ENCODE measurements at regions not wholly inside any gene's neighbourhood (a gene's known extent, or its start where the extent isn't known, plus 50 kb on each side); places are given as distances from the start of the nearest gene placed in this dataset.
"Not testable (repeated sequence)": the region's sequence is repeated elsewhere in the genome, so short reads cannot be mapped to it uniquely, and the experiment has no call there.

DNA sequence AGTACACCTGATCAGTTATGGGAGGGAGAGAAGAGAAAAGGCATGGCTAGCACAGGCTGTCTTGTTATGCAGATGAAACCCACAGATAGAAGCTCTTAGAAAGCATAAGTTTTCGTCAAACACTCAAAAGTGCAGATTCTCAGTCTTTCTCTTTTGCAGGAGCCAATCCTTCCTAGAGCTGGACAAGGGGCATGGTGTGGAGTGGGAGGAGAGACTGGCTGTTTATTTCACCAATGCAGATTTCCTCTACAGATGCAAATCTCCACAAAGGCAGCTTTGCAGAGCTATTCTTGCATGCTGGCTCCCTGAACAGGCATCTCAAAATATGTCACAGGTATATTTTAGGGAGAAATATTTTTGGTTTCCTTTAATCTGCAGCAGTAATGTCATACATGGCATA, 1400.7 kb downstream of the CDH8 start:
- ChIA-PET CTCF (no interaction called here), POLR2A (no interaction called here)
- no peaks in the 10 kb centered on the region for H3K4me1 ChIP-seq (ENCODE audit: control extremely low read depth in 1 of 4, control insufficient read depth in 4 of 4, insufficient read depth in 4 of 4, low read length in 3 of 4)
- no peak for DNase-seq
- H3K27me3 ChIP-seq (replicated peaks in 2 of 5; ENCODE audit: control insufficient read depth in 4 of 5, insufficient read depth in 5 of 5, low read length in 4 of 5), result no peaks in the 10 kb centered on the region
- no peaks in the 10 kb centered on the region for H3K36me3 ChIP-seq (ENCODE audit: control insufficient read depth in 4 of 4, insufficient read depth in 4 of 4, low read length in 3 of 4)
- no peak overlapping the region for H3K27ac ChIP-seq (ENCODE audit: insufficient read depth in 1 of 2, low read depth in 1 of 2, low read length in 2 of 2, poor library complexity in 1 of 2, severe bottlenecking in 2 of 2)
- H3K9me3 ChIP-seq (ENCODE audit: control extremely low read depth in 1 of 5, control insufficient read depth in 4 of 5, insufficient read depth in 2 of 5, low read depth in 1 of 5, low read length in 4 of 5), result peaks cover 0 to 4% (median 0%) of the 10 kb centered on the region in 5 experiments
- H3K4me3 ChIP-seq (ENCODE audit: control insufficient read depth in 1 of 7, extremely low read depth in 1 of 7, insufficient read depth in 4 of 7, low read depth in 2 of 7, low read length in 6 of 7), result no peak overlapping the region
- no CpG with 5 or more reads among the region's 1 CpG for WGBS (ENCODE audit: insufficient coverage)

GRCh38 chr16:60611844-60612243, 1424.4 kb downstream of the CDH8 start:
- CTCF ChIA-PET, result no interaction called here
- Histone ChIP-seq H3K4me3 (ENCODE audit: control insufficient read depth in 1 of 7, extremely low read depth in 1 of 7, insufficient read depth in 4 of 7, low read depth in 2 of 7, low read length in 6 of 7) (no peak overlapping the region), H3K27me3 (replicated peaks in 2 of 5; ENCODE audit: control insufficient read depth in 4 of 5, insufficient read depth in 5 of 5, low read length in 4 of 5) (no peaks in the 10 kb centered on the region), H3K27ac (ENCODE audit: insufficient read depth in 1 of 2, low read depth in 1 of 2, low read length in 2 of 2, poor library complexity in 1 of 2, severe bottlenecking in 2 of 2) (no peak overlapping the region), H3K4me1 (ENCODE audit: control extremely low read depth in 1 of 4, control insufficient read depth in 4 of 4, insufficient read depth in 4 of 4, low read length in 3 of 4) (no peaks in the 10 kb centered on the region), H3K36me3 (ENCODE audit: control insufficient read depth in 4 of 4, insufficient read depth in 4 of 4, low read length in 3 of 4) (no peaks in the 10 kb centered on the region), H3K9me3 (ENCODE audit: control extremely low read depth in 1 of 5, control insufficient read depth in 4 of 5, insufficient read depth in 2 of 5, low read depth in 1 of 5, low read length in 4 of 5) (no peaks in the 10 kb centered on the region)
- no peak for DNase-seq
- POLR2A ChIA-PET, result no interaction called here

GRCh38 chr16:60608971-60609370, 1427.3 kb downstream of the CDH8 start:
- H3K9me3 ChIP-seq (ENCODE audit: control extremely low read depth in 1 of 5, control insufficient read depth in 4 of 5, insufficient read depth in 2 of 5, low read depth in 1 of 5, low read length in 4 of 5), result no peaks in the 10 kb centered on the region
- no peaks in the 10 kb centered on the region for H3K27me3 ChIP-seq (replicated peaks in 2 of 5; ENCODE audit: control insufficient read depth in 4 of 5, insufficient read depth in 5 of 5, low read length in 4 of 5)
- no peaks in the 10 kb centered on the region for H3K36me3 ChIP-seq (ENCODE audit: control insufficient read depth in 4 of 4, insufficient read depth in 4 of 4, low read length in 3 of 4)
- H3K4me3 ChIP-seq (ENCODE audit: control insufficient read depth in 1 of 7, extremely low read depth in 1 of 7, insufficient read depth in 4 of 7, low read depth in 2 of 7, low read length in 6 of 7), result no peak overlapping the region
- WGBS (ENCODE audit: insufficient coverage), result no CpG with 5 or more reads among the region's 2 CpGs
- DNase-seq, result no peak
- ChIA-PET CTCF (no interaction called here), POLR2A (no interaction called here)
- no peak overlapping the region for H3K27ac ChIP-seq (ENCODE audit: insufficient read depth in 1 of 2, low read depth in 1 of 2, low read length in 2 of 2, poor library complexity in 1 of 2, severe bottlenecking in 2 of 2)
- no peaks in the 10 kb centered on the region for H3K4me1 ChIP-seq (ENCODE audit: control extremely low read depth in 1 of 4, control insufficient read depth in 4 of 4, insufficient read depth in 4 of 4, low read length in 3 of 4)

DNA sequence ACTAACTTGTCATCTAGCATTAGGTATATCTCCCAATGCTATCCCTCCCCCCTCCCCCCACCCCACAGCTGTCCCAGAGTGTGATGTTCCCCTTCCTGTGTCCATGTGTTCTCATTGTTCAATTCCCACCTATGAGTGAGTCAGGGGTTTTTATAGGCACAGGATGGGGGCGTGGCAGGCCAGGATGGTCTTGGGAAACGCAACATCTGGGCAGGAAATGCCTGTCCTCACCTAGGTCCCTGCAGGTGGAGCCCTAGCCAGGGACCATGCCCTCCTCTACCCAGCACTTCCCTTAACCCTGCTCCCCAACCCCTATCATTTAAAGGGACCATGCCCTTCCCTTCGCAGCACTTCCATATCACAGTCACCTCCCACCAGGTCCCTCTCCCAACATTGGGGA, 1430.6 kb downstream of the CDH8 start:
- POLR2A ChIA-PET; H3K4me3 ChIP-seq (ENCODE audit: control insufficient read depth in 1 of 7, extremely low read depth in 1 of 7, insufficient read depth in 4 of 7, low read depth in 2 of 7, low read length in 6 of 7); H3K9me3 ChIP-seq (ENCODE audit: control extremely low read depth in 1 of 5, control insufficient read depth in 4 of 5, insufficient read depth in 2 of 5, low read depth in 1 of 5, low read length in 4 of 5); CTCF ChIA-PET; H3K36me3 ChIP-seq (ENCODE audit: control insufficient read depth in 4 of 4, insufficient read depth in 4 of 4, low read length in 3 of 4); H3K4me1 ChIP-seq (ENCODE audit: control extremely low read depth in 1 of 4, control insufficient read depth in 4 of 4, insufficient read depth in 4 of 4, low read length in 3 of 4); H3K27me3 ChIP-seq (replicated peaks in 2 of 5; ENCODE audit: control insufficient read depth in 4 of 5, insufficient read depth in 5 of 5, low read length in 4 of 5); H3K27ac ChIP-seq (ENCODE audit: insufficient read depth in 1 of 2, low read depth in 1 of 2, low read length in 2 of 2, poor library complexity in 1 of 2, severe bottlenecking in 2 of 2); DNase-seq: not testable (repeated sequence)
- 71% methylated on average over 1 of the region's 3 CpGs for WGBS (ENCODE audit: insufficient coverage)

DNA sequence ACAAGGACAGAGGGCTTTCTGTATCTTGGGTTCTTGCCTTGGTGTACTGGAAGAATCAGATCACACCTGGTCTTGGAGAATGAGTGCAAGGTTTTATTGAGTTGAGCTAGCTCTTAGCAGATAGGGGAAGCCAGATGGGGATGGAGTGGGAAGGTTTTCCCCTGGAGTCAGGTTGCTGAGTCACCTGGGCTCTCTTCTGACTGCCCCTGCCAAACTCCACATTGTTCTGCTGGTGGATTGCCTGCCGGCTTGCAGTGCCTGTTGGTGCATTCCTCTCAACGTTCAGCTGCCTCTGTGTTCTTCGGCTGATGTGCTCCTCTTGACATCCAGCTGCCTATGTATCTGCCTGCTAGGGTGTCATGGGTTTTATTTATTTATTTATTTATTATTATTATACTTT, 1431.1 kb downstream of the CDH8 start:
- no peaks in the 10 kb centered on the region for H3K4me1 ChIP-seq (ENCODE audit: control extremely low read depth in 1 of 4, control insufficient read depth in 4 of 4, insufficient read depth in 4 of 4, low read length in 3 of 4)
- H3K9me3 ChIP-seq (ENCODE audit: control extremely low read depth in 1 of 5, control insufficient read depth in 4 of 5, insufficient read depth in 2 of 5, low read depth in 1 of 5, low read length in 4 of 5), result no peaks in the 10 kb centered on the region
- DNase-seq, result no peak
- WGBS (ENCODE audit: insufficient coverage), result 83% methylated on average over 2 of the region's 3 CpGs
- CTCF ChIA-PET, result no interaction called here
- no peak overlapping the region for H3K4me3 ChIP-seq (ENCODE audit: control insufficient read depth in 1 of 7, extremely low read depth in 1 of 7, insufficient read depth in 4 of 7, low read depth in 2 of 7, low read length in 6 of 7)
- POLR2A ChIA-PET, result no interaction called here
- H3K27me3 ChIP-seq (replicated peaks in 2 of 5; ENCODE audit: control insufficient read depth in 4 of 5, insufficient read depth in 5 of 5, low read length in 4 of 5), result no peaks in the 10 kb centered on the region
- no peak overlapping the region for H3K27ac ChIP-seq (ENCODE audit: insufficient read depth in 1 of 2, low read depth in 1 of 2, low read length in 2 of 2, poor library complexity in 1 of 2, severe bottlenecking in 2 of 2)
- H3K36me3 ChIP-seq (ENCODE audit: control insufficient read depth in 4 of 4, insufficient read depth in 4 of 4, low read length in 3 of 4), result no peaks in the 10 kb centered on the region

- no peaks in the 10 kb centered on the region for H3K9me3 ChIP-seq (ENCODE audit: control extremely low read depth in 1 of 5, control insufficient read depth in 4 of 5, insufficient read depth in 2 of 5, low read depth in 1 of 5, low read length in 4 of 5)
- POLR2A ChIA-PET, result no interaction called here
Measured at GRCh38 chr16:60586493-60586892, 1449.7 kb downstream of the CDH8 start.

GRCh38 chr16:60582528-60582927, 1453.7 kb downstream of the CDH8 start:
- H3K4me3 ChIP-seq (ENCODE audit: control insufficient read depth in 1 of 7, extremely low read depth in 1 of 7, insufficient read depth in 4 of 7, low read depth in 2 of 7, low read length in 6 of 7), result no peak overlapping the region
- WGBS (ENCODE audit: insufficient coverage), result 88% methylated on average over 4 of the region's 4 CpGs
- H3K36me3 ChIP-seq (ENCODE audit: control insufficient read depth in 4 of 4, insufficient read depth in 4 of 4, low read length in 3 of 4), result no peaks in the 10 kb centered on the region
- no peak for DNase-seq
- ChIA-PET POLR2A (no interaction called here), CTCF (no interaction called here)
- H3K9me3 ChIP-seq (ENCODE audit: control extremely low read depth in 1 of 5, control insufficient read depth in 4 of 5, insufficient read depth in 2 of 5, low read depth in 1 of 5, low read length in 4 of 5), result no peaks in the 10 kb centered on the region
- no peaks in the 10 kb centered on the region for H3K4me1 ChIP-seq (ENCODE audit: control extremely low read depth in 1 of 4, control insufficient read depth in 4 of 4, insufficient read depth in 4 of 4, low read length in 3 of 4)
- H3K27me3 ChIP-seq (replicated peaks in 2 of 5; ENCODE audit: control insufficient read depth in 4 of 5, insufficient read depth in 5 of 5, low read length in 4 of 5), result no peaks in the 10 kb centered on the region
- H3K27ac ChIP-seq (ENCODE audit: insufficient read depth in 1 of 2, low read depth in 1 of 2, low read length in 2 of 2, poor library complexity in 1 of 2, severe bottlenecking in 2 of 2), result no peak overlapping the region

More at GRCh38 chr16:60586493-60586892, 1449.7 kb downstream of the CDH8 start:
- CTCF ChIA-PET, result no interaction called here
- H3K27ac ChIP-seq (ENCODE audit: insufficient read depth in 1 of 2, low read depth in 1 of 2, low read length in 2 of 2, poor library complexity in 1 of 2, severe bottlenecking in 2 of 2), result no peak overlapping the region
- no peaks in the 10 kb centered on the region for H3K4me1 ChIP-seq (ENCODE audit: control extremely low read depth in 1 of 4, control insufficient read depth in 4 of 4, insufficient read depth in 4 of 4, low read length in 3 of 4)
- peak in 1 of 3 donors; percentile 12 for DNase-seq
- no peaks in the 10 kb centered on the region for H3K36me3 ChIP-seq (ENCODE audit: control insufficient read depth in 4 of 4, insufficient read depth in 4 of 4, low read length in 3 of 4)
- H3K4me3 ChIP-seq (ENCODE audit: control insufficient read depth in 1 of 7, extremely low read depth in 1 of 7, insufficient read depth in 4 of 7, low read depth in 2 of 7, low read length in 6 of 7), result no peak overlapping the region
- no peaks in the 10 kb centered on the region for H3K27me3 ChIP-seq (replicated peaks in 2 of 5; ENCODE audit: control insufficient read depth in 4 of 5, insufficient read depth in 5 of 5, low read length in 4 of 5)
- no CpG with 5 or more reads among the region's 2 CpGs for WGBS (ENCODE audit: insufficient coverage)

DNA sequence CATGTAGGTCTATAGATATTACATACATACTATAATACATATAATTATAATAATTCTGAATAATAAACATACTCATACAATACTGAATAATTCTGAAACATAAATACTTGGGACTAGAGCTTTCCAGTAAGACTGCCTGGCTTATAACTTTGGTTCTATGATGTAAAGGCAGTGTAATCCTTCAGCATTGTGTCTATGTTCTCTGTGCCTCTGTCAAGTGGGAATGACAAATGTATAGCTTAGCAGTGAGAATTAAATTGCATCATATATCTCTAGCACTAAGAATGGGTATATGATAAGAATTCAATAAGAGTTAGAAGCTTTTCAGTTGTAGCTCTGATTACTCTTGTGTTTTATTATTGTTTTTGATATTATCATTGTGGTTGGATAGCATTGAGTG, 1469.3 kb downstream of the CDH8 start:
- Histone ChIP-seq H3K9me3 (ENCODE audit: control extremely low read depth in 1 of 5, control insufficient read depth in 4 of 5, insufficient read depth in 2 of 5, low read depth in 1 of 5, low read length in 4 of 5) (no peaks in the 10 kb centered on the region), H3K4me3 (ENCODE audit: control insufficient read depth in 1 of 7, extremely low read depth in 1 of 7, insufficient read depth in 4 of 7, low read depth in 2 of 7, low read length in 6 of 7) (no peak overlapping the region), H3K27ac (ENCODE audit: insufficient read depth in 1 of 2, low read depth in 1 of 2, low read length in 2 of 2, poor library complexity in 1 of 2, severe bottlenecking in 2 of 2) (no peak overlapping the region), H3K4me1 (ENCODE audit: control extremely low read depth in 1 of 4, control insufficient read depth in 4 of 4, insufficient read depth in 4 of 4, low read length in 3 of 4) (no peaks in the 10 kb centered on the region), H3K36me3 (ENCODE audit: control insufficient read depth in 4 of 4, insufficient read depth in 4 of 4, low read length in 3 of 4) (no peaks in the 10 kb centered on the region), H3K27me3 (replicated peaks in 2 of 5; ENCODE audit: control insufficient read depth in 4 of 5, insufficient read depth in 5 of 5, low read length in 4 of 5) (no peaks in the 10 kb centered on the region)
- ChIA-PET POLR2A (no interaction called here), CTCF (no interaction called here)
- DNase-seq, result no peak

Measured in common myeloid progenitor, CD34-positive (primary cell).